ENCODE measurements at regions not wholly inside any gene's neighbourhood (a gene's known extent, or its start where the extent isn't known, plus 50 kb on each side); places are given as distances from the start of the nearest gene placed in this dataset.

DNA sequence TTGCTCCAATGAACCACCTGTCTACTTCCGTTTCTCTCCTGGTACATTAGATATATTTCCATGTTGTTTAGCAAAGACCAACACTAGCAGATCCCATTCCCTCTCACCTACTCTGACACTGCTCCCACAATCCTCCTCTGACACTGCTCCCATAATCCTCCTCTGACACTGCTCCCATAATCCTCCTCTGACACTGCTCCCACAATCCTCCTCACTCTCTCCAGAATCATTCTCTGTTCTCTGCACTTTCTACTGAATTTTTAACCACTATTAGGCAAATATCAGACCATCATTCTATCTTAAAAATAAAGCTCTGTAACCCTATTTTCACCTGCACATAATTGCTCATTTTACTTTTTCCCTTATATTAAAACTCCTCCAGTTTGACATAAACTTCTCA, 578.5 kb upstream of the PCDH20 start:
- DNase-seq = no peak
- no peaks in the 10 kb centered on the region for H3K36me3 ChIP-seq
- TF ChIP-seq CTCF (IDR thresholded peaks at IDR 0.05; ENCODE audit: low read depth, low read length) = no peak
- H3K9me3 ChIP-seq = no peaks in the 10 kb centered on the region
- H3K4me1 ChIP-seq = no peaks in the 10 kb centered on the region
- no peak overlapping the region for H3K4me3 ChIP-seq (ENCODE audit: low read depth, low read length)
- no peaks in the 10 kb centered on the region for H3K27me3 ChIP-seq

- H3K36me3 ChIP-seq = no peaks in the 10 kb centered on the region
- H3K4me1 ChIP-seq = no peaks in the 10 kb centered on the region
- no peak for DNase-seq
- H3K27me3 ChIP-seq = no peaks in the 10 kb centered on the region
- TF ChIP-seq CTCF (IDR thresholded peaks at IDR 0.05; ENCODE audit: low read depth, low read length) = no peak
- no peaks in the 10 kb centered on the region for H3K9me3 ChIP-seq
- H3K4me3 ChIP-seq (ENCODE audit: low read depth, low read length) = no peak overlapping the region
Observed at GRCh38 chr13:61989978-61990377, 574.3 kb upstream of the PCDH20 start.

DNA sequence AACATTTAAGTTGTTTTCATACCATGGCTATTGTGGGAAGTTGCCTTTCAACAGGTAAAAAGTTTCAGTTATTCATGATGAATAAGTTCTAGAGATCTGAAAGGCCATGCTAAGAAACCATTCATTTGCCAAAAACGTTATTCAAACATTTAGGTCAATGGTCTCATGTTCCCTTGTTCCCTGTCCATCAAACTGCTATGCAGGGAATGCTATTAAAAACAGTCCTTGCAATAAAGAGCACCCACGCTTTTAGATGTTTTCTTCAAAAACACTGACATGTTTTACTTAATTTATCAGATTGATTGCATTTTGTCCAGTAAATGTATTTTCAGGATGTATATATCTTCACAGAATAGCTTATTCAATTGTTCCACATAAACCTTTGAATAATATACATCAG, 573.2 kb upstream of the PCDH20 start:
- H3K4me3 ChIP-seq (ENCODE audit: low read depth, low read length) = no peak overlapping the region
- TF ChIP-seq CTCF (IDR thresholded peaks at IDR 0.05; ENCODE audit: low read depth, low read length) = no peak
- H3K4me1 ChIP-seq = no peaks in the 10 kb centered on the region
- no peaks in the 10 kb centered on the region for H3K27me3 ChIP-seq
- no peak for DNase-seq
- H3K9me3 ChIP-seq = no peaks in the 10 kb centered on the region
- no peaks in the 10 kb centered on the region for H3K36me3 ChIP-seq

DNA sequence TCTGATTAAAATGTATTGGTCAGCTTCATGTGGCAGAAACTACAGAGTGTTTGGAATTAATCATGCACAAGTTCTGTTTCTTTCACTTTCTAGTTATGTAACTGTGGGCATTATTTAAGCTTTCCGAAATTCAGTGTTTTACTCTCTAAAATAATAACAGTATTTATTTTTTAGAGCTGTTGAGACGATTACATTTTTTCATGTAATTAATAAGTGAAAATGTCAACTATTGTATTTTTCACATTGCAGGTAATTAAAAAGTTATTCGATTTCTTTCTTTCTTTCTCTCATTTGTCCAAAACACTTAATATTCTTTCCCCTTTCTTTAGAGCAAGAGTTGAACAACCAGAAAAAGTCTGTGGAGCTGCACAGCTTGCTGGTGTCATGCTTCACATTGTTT, 559.4 kb upstream of the PCDH20 start:
- Histone ChIP-seq H3K9me3 (no peaks in the 10 kb centered on the region), H3K4me1 (no peaks in the 10 kb centered on the region), H3K27me3 (no peaks in the 10 kb centered on the region), H3K36me3 (no peaks in the 10 kb centered on the region), H3K4me3 (ENCODE audit: low read depth, low read length) (no peak overlapping the region)
- no peak for TF ChIP-seq CTCF (IDR thresholded peaks at IDR 0.05; ENCODE audit: low read depth, low read length)
- DNase-seq = no peak

DNA sequence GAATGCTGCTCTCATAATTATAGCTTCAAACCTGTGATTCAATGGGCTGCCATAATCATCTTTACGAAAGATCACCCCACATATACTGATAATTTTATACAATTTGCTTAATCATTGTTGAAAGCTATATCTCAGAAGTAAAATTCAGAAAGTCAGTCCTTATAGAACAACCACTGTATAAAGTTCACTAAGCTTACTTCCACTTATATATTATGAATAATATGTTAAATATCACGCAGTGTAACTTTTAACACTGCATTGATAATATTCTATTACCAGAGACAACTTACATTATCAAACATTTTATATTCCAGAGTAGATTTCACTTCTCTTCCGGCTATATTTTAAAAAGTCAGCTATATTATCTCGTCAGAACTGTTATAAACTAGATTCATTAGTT, 550.1 kb upstream of the PCDH20 start:
- H3K9me3 ChIP-seq = no peaks in the 10 kb centered on the region
- DNase-seq = no peak
- no peak overlapping the region for H3K4me3 ChIP-seq (ENCODE audit: low read depth, low read length)
- H3K4me1 ChIP-seq = no peaks in the 10 kb centered on the region; the same call in 1 of the 2 replicates
- no peak for TF ChIP-seq CTCF (IDR thresholded peaks at IDR 0.05; ENCODE audit: low read depth, low read length)
- H3K36me3 ChIP-seq = no peaks in the 10 kb centered on the region
- H3K27me3 ChIP-seq = no peaks in the 10 kb centered on the region

GRCh38 chr13:61960981-61961380, 545.3 kb upstream of the PCDH20 start:
- Histone ChIP-seq H3K4me1 (no peaks in the 10 kb centered on the region), H3K4me3 (ENCODE audit: low read depth, low read length) (no peak overlapping the region), H3K9me3 (no peaks in the 10 kb centered on the region), H3K36me3 (no peaks in the 10 kb centered on the region), H3K27me3 (no peaks in the 10 kb centered on the region)
- no peak for TF ChIP-seq CTCF (IDR thresholded peaks at IDR 0.05; ENCODE audit: low read depth, low read length)
- DNase-seq = no peak

All from BE2C (cell line).